LNCaP clone FGC (cell line): ENCODE measurements at regions not wholly inside any gene's neighbourhood (a gene's known extent, or its start where the extent isn't known, plus 50 kb on each side); places are given as distances from the start of the nearest gene placed in this dataset.

ENCODE experiments used
- DNase-seq: peaks from one replicate; pipeline ENCODE4 v3.0.0-alpha.2; 2011; ENCODE audit warnings: low read depth
- H3K4me3 ChIP-seq: 2 replicates; pipeline ENCODE4 v1.5.1; 2011; ENCODE audit warnings: mild to moderate bottlenecking, low read depth, low read length, control low read depth
- CTCF ChIP-seq: IDR thresholded peaks from 2 replicates; pipeline ENCODE4 v1.5.1; 2012; ENCODE audit warnings: mild to moderate bottlenecking; ENCODE audit not compliant: control insufficient read depth, insufficient read depth; ENCODE audit errors: extremely low read depth

GRCh38 chr12:76611533-76611932, 52.0 kb upstream of the OSBPL8 start:
- no peak for DNase-seq
- H3K4me3 ChIP-seq = no peak overlapping the region
- TF ChIP-seq CTCF = no peak

GRCh38 chr12:76614364-76614763, 54.8 kb upstream of the OSBPL8 start:
- DNase-seq = no peak
- no peak for TF ChIP-seq CTCF
- H3K4me3 ChIP-seq = no peak overlapping the region

GRCh38 chr12:76618031-76618430, 58.5 kb upstream of the OSBPL8 start:
- no peak for TF ChIP-seq CTCF
- no peak overlapping the region for H3K4me3 ChIP-seq
- DNase-seq = no peak

- H3K4me3 ChIP-seq = no peak overlapping the region
- peak; percentile 90 for TF ChIP-seq CTCF
- DNase-seq = peak; percentile 77
Observed at GRCh38 chr12:76621582-76622024, 62.0 kb upstream of the OSBPL8 start.

GRCh38 chr12:76622351-76622750, 62.8 kb upstream of the OSBPL8 start:
- no peak for TF ChIP-seq CTCF
- H3K4me3 ChIP-seq = no peak overlapping the region
- no peak for DNase-seq

- no peak overlapping the region for H3K4me3 ChIP-seq
- TF ChIP-seq CTCF = no peak
- DNase-seq = no peak
Observed at GRCh38 chr12:76622915-76623314, 63.3 kb upstream of the OSBPL8 start.

- no peak overlapping the region for H3K4me3 ChIP-seq
- TF ChIP-seq CTCF = no peak
- peak; percentile 55 for DNase-seq
Observed at GRCh38 chr12:76623931-76624330, 64.4 kb upstream of the OSBPL8 start.
